ENCODE measurements at regions not wholly inside any gene's neighbourhood (a gene's known extent, or its start where the extent isn't known, plus 50 kb on each side); places are given as distances from the start of the nearest gene placed in this dataset.

DNA sequence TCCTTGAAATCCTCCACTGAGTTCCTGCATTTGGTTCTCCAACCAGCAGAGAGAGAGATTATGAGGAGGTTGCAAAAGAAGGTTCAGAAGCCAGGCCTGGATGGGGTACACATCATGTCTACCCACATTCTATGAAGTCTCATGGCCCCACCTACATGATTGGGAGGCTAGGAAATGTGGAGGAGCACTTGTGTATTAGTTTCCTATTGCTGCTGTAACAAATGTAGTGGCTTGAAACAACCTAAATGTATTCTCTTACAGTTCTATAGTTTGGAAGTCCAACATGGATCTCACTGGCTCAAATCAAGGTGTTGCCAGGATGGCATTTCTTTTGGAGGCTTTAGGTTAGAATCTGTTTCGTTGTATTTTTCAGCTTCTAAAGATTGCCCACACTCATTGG is 134.2 kb upstream of the ZNF648 start:
- DNase-seq (ENCODE audit: low read depth in 2 of 2), result no peak

DNA sequence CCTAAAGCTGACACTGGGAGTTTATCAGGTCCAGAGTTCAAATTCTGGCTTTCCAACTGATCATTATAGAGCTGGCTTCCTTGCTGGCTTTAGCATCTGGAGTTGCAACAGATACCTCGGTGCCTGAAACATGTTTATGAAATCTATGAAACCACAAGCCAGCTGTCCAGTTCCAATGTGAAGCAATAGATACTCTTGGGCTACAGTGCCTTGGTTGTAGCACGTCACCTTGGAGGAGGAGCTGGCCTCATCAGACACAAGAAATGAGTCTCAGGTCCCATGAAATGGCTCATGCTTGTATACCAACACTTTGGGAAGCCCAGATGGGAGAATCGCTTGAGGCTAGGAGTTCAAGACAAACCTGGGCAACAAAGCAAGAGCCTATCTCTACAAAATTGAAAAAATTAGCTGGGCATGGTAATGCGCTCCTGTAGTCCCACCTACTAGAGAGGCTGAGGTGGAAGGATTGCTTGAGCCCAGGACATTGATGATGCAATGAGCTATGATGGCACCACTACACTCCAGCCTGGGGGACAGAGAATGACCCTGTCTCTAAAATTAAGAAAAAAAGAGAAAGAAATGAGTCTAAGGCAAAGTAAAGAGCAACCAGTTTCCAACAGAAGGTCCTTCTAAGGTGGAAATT is 132.5 kb upstream of the ZNF648 start:
- DNase-seq (ENCODE audit: low read depth in 2 of 2), result no peak

DNA sequence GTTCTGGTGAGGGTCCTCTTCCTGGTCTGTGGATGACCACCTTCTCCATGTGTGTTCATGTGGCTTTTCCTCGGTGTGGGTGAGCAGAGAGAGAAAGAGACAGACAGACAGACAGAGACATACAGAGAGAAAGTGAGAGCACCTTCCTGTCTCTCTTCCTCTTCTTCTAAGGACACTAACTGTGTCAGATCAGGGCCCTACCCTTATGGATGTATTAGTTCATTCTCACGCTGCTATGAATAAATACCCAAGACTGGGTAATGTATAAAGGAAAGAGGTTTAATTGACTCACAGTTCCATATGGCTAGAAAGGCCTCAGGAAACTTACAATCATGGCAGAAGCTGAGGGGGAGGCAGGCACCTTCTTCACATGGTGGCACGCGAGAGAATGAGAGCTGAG is 131.5 kb upstream of the ZNF648 start:
- DNase-seq (ENCODE audit: low read depth in 2 of 2), result no peak

DNA sequence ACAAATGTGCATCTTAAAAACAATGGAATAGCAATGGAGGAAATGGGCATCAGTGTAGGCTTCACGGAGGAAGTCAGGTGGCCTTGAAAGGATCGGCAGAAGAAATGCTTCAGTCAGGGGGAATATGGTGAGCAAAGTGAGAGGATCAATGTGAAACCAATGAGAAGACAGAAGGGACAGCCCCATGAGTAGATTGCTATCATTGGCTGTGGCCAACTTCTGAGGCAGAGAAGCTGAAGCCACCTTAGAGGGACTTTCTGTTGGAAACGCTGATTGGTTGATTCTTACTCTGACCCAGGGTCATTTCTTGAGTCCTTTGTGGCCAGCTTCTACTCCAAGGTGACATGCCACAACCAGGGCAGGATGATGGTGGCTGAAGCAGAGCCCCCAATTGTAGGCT is 130.7 kb upstream of the ZNF648 start:
- no peak for DNase-seq (ENCODE audit: low read depth in 2 of 2)

DNA sequence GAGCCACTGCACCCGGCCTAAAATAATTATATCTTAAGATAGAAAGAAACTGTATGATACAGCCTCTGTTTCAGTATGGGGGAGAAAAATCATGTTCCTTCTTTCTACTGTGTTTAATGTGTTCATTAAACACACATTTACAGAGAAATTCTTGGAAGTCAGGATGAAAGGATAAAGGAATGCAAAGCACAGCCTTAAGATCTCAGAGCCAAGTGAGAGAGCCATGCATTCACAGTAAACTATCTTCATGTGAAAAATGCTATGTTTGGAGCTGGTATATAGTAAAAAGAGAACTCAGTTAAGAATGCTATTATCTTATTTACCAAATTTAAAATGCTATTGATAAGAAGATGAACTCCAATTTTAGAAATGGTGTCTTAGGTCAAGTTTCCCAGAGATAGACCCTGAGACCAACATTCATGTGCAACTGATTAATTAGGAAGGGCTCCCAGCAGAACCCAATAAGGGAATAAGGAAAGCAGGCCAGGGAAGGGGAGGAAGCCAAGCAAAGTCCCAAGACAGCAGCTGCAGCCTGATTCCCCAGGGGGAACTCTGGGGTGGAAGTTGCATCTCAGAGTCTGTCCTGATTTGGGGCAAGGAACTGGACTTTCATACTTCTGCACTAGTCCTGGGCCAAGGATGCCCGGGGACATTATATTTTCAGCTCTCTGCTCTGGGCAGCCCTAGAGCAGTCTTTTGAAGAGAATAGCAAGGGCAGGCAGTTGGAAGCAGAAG is 130.0 kb upstream of the ZNF648 start:
- DNase-seq (ENCODE audit: low read depth in 2 of 2), result no peak

DNA sequence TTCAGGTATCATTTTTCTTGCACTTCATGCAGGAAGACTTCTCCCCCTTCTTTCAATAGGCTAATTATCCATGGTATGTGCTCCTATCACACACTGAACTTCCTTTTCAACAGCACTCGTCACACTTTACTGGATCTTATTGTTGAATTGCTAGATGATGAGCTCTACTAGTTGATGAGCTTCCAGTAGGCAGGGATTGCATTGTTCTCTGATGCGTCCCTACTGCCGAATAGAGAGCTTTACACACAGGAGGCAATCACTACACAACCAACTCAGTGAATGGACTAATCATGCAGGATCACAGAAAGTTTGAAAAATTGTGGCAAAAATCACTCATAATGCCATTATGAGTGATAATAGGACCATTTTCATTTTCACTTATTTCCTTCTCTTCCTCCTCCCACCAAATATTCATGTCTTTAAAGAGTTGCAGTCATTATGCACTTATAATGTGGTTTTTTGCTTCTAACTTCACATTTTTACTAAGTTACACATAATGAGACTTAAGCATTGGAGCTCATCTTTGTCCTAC is 128.1 kb upstream of the ZNF648 start:
- DNase-seq (ENCODE audit: low read depth in 2 of 2), result no peak

DNA sequence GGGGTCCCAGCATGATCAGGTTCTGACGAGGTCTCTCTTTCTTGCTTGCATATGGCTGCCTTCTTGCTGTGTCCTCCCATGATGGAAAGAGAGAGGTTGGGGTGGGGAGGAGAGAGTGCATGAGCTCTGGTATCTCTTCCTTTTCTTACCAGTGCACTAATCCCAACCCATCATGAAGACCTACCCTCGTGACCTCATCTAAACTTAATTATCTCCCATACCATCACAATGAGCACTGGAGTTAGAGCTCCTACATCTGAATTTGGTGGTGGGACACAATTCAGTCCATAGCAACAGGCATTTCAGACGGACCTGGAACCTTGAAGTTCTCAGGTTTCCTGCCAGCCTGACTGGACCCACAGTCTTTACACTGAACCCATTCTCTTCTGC is 125.2 kb upstream of the ZNF648 start:
- no peak for DNase-seq (ENCODE audit: low read depth in 2 of 2)

DNA sequence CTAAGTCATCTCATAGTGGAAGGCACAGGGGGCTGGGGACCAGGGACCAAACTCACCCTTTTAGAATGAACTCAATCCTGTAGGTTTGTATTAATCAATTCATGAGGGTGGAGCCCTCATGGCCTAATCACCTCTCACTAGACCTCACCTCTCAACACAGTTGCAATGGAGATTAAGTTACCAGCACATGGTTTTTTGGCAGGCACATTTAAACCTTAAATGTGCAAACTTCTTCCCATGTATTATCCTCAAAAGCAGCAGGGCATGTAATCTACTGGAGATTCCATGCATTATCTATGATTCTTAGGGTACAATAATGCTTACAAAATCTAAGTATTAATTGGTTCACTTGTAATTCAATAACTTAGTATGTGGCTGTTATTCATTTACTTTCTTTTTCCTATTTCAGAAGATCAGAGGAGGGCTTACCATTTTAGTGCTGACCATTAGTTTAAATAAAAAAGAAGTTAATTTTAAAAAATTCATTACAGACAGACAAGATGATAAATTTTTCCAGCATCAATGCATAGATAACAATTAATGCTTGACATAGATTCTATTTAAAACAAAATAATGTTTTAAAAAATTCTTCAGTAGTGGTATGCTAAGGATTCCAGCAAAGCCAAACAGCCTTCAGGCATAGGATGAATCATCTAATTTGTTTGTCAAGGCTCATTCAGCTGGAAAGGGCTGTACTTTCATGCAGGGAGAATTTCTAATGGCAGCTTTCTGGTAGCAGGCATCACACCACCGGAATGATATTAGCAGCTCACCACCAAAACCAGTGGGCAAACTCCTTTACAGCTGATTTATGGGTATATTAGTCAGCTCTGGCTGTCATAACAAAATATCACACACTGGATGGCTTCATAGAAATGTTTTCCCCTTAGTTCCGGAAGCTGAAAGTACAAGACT is 124.6 kb upstream of the ZNF648 start:
- no peak for DNase-seq (ENCODE audit: low read depth in 2 of 2)

DNA sequence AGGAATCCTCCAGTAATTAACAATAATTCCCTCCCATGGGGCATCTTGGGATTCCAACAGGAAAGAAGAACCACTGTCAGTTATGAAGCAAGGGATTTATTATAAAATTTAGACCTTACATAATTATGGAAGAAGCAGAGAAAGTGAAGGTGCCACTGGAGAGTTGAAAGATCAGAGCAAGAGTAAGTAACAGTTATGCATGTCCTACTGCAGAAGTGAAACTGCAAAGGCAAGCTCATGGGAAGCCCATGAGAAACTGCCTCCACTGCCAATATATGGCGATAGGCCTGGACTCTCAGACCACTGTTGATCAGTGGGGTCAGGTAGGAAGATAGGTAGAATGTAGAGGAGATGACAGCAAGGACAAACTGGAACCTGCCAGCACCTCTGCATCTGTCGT is 123.6 kb upstream of the ZNF648 start:
- no peak for DNase-seq (ENCODE audit: low read depth in 2 of 2)

DNA sequence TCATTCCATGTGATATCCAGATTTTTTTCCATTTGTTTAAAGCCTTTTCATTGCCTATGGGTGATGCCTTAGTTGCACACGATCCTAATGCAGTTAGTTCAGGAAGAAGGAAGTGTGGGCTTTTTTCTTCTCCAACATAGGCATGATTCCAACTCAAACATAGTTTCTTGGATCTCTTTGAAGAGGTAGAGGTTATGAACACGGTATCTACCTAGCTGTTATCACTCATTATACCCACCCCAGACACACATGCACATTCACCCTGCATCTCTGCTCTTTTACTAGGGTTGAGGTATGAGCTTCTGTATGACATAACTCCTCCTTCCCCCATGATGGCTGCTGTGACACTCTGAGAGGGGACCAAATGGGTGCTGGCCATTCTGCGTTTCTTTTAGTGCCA is 122.1 kb upstream of the ZNF648 start:
- DNase-seq (ENCODE audit: low read depth in 2 of 2), result no peak

DNA sequence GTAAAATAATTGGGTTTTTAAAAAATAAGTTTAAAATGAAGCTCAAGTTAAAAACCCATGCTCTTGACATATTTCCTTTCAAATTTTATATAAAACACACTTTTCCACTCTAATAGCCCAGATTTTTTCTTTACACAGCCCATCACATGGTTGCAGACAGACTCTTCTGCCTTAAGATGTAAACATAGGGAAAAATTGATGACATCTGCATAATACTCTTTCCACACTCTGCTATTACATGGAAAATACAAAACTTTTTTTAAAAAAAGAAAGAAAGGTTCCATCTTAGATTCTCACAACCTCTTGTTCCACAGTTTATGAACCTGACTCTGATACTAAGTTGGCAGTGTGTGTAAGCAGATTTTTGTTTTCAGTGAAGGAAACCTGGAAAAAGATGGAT is 120.8 kb upstream of the ZNF648 start:
- DNase-seq (ENCODE audit: low read depth in 2 of 2), result no peak

DNA sequence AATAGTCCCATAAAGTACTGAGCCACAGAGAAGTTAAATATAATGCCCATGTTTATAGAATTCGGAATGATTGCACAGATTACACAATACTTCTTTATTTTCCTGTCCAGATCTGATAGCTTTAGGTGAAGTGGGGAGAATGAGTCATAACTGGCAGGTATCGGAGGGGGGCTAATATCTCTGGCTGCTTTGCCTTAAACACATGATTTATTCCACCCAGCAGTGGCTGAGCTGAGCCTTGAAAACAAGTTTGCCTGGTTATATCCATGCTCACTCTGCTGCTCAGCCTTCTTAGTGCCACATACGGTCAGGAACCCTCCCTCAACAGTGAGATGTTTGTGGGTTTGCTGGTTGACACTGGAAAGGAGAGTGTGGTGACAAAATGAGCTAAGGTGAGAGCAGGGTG is 119.7 kb upstream of the ZNF648 start:
- no peak for DNase-seq (ENCODE audit: low read depth in 2 of 2)

DNA sequence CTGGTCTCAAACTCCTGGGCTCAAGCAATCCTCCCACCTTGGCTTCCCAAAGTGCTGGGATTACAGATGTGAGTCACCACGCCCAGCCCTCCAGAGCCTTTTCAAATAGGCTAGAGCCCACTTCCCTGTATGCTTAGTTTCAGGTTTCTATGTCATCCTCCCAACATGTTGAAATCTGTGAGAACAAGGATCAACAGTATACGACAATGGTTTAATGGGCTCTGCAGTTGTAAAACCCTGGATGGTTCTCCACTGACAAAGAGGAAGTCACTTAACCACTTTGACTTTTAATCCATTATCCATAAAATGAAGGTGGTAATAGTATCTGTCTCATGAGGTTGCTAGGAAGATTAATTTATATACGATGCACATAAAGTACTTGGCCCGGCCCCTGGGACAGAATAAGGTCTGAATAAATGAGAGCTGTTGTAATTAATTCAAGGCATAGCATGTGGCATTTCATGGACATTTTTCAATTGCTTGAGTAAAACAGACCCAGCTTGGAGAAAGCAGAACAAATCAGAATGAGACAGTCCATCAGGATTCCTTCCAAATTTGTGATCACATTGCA is 113.9 kb upstream of the ZNF648 start:
- no peak for DNase-seq (ENCODE audit: low read depth in 2 of 2)

DNA sequence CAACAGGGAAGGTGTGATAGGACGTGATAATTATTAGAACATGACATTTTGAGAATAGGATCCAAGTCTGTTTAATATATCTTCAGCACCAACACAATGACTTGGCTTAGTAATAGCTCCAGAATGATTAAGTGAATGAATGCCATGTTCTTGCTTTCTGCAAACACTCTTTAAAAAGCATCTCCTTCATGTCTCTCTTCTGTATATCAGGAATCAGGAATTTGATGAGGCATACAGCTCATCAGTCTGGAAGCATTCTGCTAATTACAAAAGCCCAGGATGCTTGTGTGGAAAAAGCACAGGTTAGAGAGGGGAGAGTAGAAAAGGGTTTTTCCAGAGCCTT is 113.0 kb upstream of the ZNF648 start:
- no peak for DNase-seq (ENCODE audit: low read depth in 2 of 2)

DNA sequence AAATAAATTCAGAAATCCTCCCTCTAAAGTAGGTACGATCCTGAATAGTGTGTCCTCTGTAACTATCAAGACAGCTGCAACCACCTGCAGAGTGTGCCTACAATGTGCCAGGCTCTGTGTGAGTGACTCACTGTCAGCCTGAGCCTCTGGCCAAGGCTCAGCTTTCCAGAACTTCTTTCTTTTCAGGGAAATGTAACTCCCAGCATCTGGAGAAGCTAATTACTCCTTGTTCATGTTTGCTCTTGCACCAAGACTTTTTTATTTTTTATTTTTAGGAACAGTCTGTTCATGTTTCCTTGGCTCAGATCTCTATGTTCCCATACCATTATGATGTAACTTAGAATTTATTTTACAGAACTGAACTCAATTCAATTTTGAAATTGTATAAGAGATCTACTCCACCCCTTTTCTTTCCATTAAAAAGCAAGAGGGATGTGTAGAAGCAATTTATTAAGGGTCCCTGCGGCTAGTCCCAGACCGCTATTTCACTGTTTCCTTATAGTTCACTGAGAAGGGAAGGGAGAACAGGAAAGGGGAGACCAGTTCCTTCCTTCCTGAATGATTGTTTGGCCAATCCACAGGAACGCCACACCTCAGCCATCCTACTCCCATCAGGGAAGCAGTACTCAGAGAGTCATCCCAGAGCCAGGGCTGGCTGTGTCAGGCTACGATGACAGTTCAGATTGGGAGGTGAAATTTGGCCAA is 112.4 kb upstream of the ZNF648 start:
- no peak for DNase-seq (ENCODE audit: low read depth in 2 of 2)

DNA sequence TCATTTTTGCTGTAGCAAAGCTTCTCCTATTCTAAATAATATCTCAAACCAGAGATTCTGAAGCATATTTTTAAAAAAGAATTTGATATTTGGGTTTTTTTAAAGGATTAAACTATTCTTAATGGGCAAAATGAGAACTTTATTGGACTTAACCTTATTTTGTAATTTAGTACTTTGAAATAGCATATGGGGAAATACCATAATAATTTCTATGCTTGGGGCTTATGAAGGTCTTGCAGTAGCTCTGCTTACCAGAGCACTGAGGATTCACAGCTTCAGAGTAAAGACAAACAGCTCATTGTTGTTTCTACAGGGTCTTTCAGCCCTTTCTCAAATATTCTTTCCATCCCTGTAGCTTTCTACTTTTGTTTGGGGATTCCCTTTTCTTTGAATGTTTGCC is 111.2 kb upstream of the ZNF648 start:
- DNase-seq (ENCODE audit: low read depth in 2 of 2), result no peak

DNA sequence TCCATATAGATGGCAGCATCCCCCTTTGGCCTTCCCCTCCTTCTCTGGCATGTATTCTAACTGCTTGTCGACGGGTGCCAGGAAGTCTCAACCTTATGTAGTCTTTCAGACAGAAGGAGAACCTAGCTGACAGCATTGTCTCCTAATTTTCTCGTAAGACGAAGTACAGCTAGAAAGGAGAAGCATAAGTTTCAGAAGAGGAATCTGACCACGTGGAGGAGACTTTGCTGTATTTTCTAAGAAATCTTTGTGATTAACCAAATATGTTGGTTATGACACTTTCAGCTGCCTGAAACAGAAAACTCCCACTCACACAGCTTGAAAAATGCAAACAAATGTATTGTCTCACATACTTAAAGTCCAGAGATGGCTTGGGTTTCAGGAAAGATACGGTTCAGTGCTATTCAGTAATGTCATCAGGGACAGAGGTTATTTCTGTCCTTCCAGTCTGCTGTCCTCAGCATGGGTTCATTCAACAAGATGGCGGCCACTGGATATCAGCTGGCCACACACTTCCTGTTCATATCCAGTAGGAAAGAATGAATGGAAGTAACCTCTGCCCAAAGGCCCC is 109.5 kb upstream of the ZNF648 start:
- DNase-seq (ENCODE audit: low read depth in 2 of 2), result no peak

DNA sequence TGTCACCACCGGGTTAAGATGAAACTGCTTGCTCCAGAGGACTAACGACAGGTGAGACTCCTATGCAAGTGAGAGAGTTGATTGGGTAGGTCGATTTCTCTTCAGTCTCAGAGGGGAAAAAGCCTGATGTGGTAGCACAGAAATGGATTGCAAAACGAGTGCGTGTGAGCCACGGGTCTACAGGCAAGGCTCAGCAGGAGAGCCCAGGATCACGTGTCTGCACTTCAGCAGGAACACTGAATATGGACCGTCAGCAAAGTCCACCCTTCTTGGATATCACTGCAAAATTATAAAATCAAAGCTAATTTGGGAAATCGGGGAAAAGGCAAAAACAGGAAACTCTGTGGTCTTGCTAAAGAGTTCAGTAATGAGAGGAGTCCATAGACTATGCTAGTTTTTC is 107.7 kb upstream of the ZNF648 start:
- DNase-seq (ENCODE audit: low read depth in 2 of 2), result no peak

DNA sequence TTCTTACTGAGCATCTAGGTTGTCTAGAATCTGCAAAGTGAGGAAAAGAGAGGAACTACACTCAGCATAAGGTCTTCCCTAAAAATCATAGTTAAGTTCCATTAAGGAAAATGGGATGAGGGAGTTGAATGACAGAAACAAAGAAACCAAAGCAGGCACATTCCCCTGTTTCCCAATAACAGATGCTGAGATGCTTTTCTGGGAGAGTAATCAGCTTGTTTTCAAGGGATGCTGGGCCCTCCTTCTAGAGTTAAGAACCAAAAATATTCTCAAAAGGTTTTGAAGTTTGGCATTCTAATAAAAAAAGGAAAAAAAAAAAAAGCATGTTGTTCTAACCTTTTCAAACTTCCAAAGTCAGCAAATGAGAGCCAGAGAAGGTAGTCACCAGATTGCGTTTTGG is 105.2 kb upstream of the ZNF648 start:
- DNase-seq (ENCODE audit: low read depth in 2 of 2), result no peak

DNA sequence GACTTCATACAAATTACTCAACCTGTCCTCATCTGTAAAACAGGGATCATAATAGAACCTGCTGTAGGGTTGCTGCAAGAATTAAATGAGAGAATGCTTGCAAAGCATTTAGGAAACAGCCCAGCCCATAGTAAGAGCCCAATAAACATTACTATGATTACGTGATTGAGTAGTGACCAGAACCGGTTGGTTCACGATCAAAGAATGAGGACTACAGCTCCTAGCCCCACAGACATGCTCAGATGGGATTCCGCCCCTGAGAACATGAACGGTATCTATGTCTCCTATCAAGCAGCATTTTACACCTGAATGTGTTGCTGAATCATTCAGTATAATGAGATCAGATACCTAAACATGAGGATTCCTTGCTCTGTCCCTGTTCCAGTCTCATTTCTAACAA is 104.8 kb upstream of the ZNF648 start:
- DNase-seq (ENCODE audit: low read depth in 2 of 2), result no peak

DNA sequence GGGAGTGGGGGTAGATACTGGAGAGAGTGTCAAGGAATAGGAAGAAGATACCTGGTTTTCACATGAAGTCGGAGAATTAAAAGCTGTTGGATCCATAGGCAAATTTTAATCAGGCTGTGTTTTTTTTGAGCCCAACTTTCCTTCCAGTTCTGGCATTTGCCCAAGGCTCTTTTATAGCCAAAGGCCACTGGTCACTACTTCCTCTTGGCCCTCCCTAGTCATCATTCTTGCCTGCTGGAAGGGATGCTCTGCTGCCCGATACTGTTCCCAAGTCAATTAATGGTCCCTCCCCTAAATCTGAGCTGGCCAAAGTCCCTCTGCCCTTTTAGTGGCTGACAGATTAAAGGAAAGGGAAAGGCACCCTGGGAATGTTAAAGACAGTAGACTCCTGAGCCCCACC is 102.8 kb upstream of the ZNF648 start:
- no peak for DNase-seq (ENCODE audit: low read depth in 2 of 2)
